GM23338 (cell line): ENCODE measurements at regions not wholly inside any gene's neighbourhood (a gene's known extent, or its start where the extent isn't known, plus 50 kb on each side); places are given as distances from the start of the nearest gene placed in this dataset.

ENCODE experiments used
- CTCF ChIP-seq, 2 experiments: fragments of 200-600 bp in 1 of 2; sonication (generic) in 1 of 2; conservative IDR thresholded peaks; 2 replicates each; pipeline versions ENCODE4 v1.5.1 to v1.6.1; 2016 to 2017; ENCODE audit warnings: antibody characterized with exemption in 2 of 2, low read depth in 2 of 2, mild to moderate bottlenecking in 2 of 2, moderate library complexity in 1 of 2
- EZH2phosphoT487 ChIP-seq: fragments of 200-600 bp; sonication (generic); IDR thresholded peaks from one replicate; pipeline ENCODE4 v1.8.1; 2018; ENCODE audit warnings: antibody characterized with exemption; ENCODE audit not compliant: unreplicated experiment
- POLR2AphosphoS5 ChIP-seq: IDR thresholded peaks from 2 replicates; pipeline ENCODE4 v1.6.1; 2016; ENCODE audit warnings: antibody characterized with exemption, low read depth

GRCh38 chr11:105219670-105220069 lies 80.1 kb upstream of the CARD18 start:
- TF ChIP-seq POLR2AphosphoS5: no peak
- TF ChIP-seq CTCF (conservative IDR thresholded peaks at IDR 0.05; ENCODE audit: low read depth in 2 of 2): no peak
- TF ChIP-seq EZH2phosphoT487: no peak
